H9 (cell line): ENCODE measurements at regions not wholly inside any gene's neighbourhood (a gene's known extent, or its start where the extent isn't known, plus 50 kb on each side); places are given as distances from the start of the nearest gene placed in this dataset.

Experiments used
- DNase-seq: peaks from one replicate; pipeline ENCODE4 v3.0.0-alpha.2; 2017
- H2AFZ ChIP-seq: one replicate; pipeline ENCODE4 v1.6.1; 2013; ENCODE audit warnings: mild to moderate bottlenecking, low read length, control low read depth, moderate library complexity
- H2AK5ac ChIP-seq: 2 replicates; pipeline ENCODE4 v1.6.1; 2013; ENCODE audit warnings: low read length, control low read depth, mixed read lengths; ENCODE audit not compliant: insufficient read length
- H2BK120ac ChIP-seq: one replicate; pipeline ENCODE4 v1.6.1; 2013; ENCODE audit warnings: low read depth, mild to moderate bottlenecking, low read length, control low read depth, inconsistent platforms; ENCODE audit not compliant: poor library complexity, severe bottlenecking
- H2BK12ac ChIP-seq: 2 replicates; pipeline ENCODE4 v1.6.1; 2013; ENCODE audit warnings: low read length, control low read depth, mixed read lengths, low read depth; ENCODE audit not compliant: insufficient read length
- H2BK15ac ChIP-seq: 2 replicates; pipeline ENCODE4 v1.6.1; 2013; ENCODE audit warnings: low read depth, low read length, control low read depth
- H2BK20ac ChIP-seq: one replicate; pipeline ENCODE4 v1.6.1; 2013; ENCODE audit warnings: low read depth, mild to moderate bottlenecking, low read length, control low read depth, inconsistent platforms; ENCODE audit not compliant: poor library complexity, severe bottlenecking
- H2BK5ac ChIP-seq: 2 replicates; pipeline ENCODE4 v1.6.1; 2013; ENCODE audit warnings: low read length, control low read depth, mixed read lengths; ENCODE audit not compliant: insufficient read length
- H3K14ac ChIP-seq: 2 replicates; pipeline ENCODE4 v1.6.1; 2013; ENCODE audit warnings: low read length, control low read depth; ENCODE audit not compliant: insufficient read depth
- H3K18ac ChIP-seq: 2 replicates; pipeline ENCODE4 v1.6.1; 2013; ENCODE audit warnings: low read depth, mild to moderate bottlenecking, mixed read lengths, low read length, control low read depth; ENCODE audit not compliant: insufficient read length
- H3K23ac ChIP-seq: 2 replicates; pipeline ENCODE4 v1.6.1; 2013; ENCODE audit warnings: low read length, control low read depth, mixed read lengths, low read depth; ENCODE audit not compliant: insufficient read length
- H3K23me2 ChIP-seq: 2 replicates; pipeline ENCODE4 v1.6.1; 2013; ENCODE audit warnings: low read depth, mild to moderate bottlenecking, mixed read lengths, low read length, control low read depth; ENCODE audit not compliant: insufficient read length, poor library complexity, severe bottlenecking
- H3K27ac ChIP-seq: 2 replicates; pipeline ENCODE4 v1.5.1; 2013; ENCODE audit warnings: low read length, control low read depth, mixed read lengths, low read depth; ENCODE audit not compliant: insufficient read length
- H3K27me3 ChIP-seq: 2 replicates; pipeline ENCODE4 v1.6.1; 2013; ENCODE audit warnings: low read length, control low read depth, inconsistent platforms; ENCODE audit not compliant: insufficient read depth
- H3K4ac ChIP-seq: 2 replicates; pipeline ENCODE4 v1.6.1; 2013; ENCODE audit warnings: low read depth, mild to moderate bottlenecking, control low read depth, inconsistent platforms, low read length, moderate library complexity
- H3K4me1 ChIP-seq: 2 replicates; pipeline ENCODE4 v1.6.1; 2013; ENCODE audit warnings: low read length, control low read depth, inconsistent platforms; ENCODE audit not compliant: insufficient read depth
- H3K4me2 ChIP-seq: 2 replicates; pipeline ENCODE4 v1.6.1; 2013; ENCODE audit warnings: low read length, control low read depth, mixed read lengths; ENCODE audit not compliant: insufficient read length, insufficient read depth
- H3K56ac ChIP-seq: 2 replicates; pipeline ENCODE4 v1.6.1; 2013; ENCODE audit warnings: low read depth, mild to moderate bottlenecking, mixed read lengths, low read length, control low read depth; ENCODE audit not compliant: insufficient read length
- H3K79me1 ChIP-seq: 2 replicates; pipeline ENCODE4 v1.6.1; 2013; ENCODE audit warnings: low read depth, mild to moderate bottlenecking, moderate library complexity, low read length, control low read depth, inconsistent platforms; ENCODE audit not compliant: insufficient read depth, poor library complexity, severe bottlenecking
- H3K79me2 ChIP-seq: 2 replicates; pipeline ENCODE4 v1.6.1; 2013; ENCODE audit warnings: low read length, control low read depth, inconsistent platforms; ENCODE audit not compliant: insufficient read depth
- H3K9ac ChIP-seq: 2 replicates; pipeline ENCODE4 v1.6.1; 2013; ENCODE audit warnings: low read length, control low read depth, mixed read lengths; ENCODE audit not compliant: insufficient read length; ENCODE audit errors: extremely low read depth
- H3K9me3 ChIP-seq: one replicate; pipeline ENCODE4 v1.6.1; 2013; ENCODE audit warnings: low read depth, low read length, inconsistent platforms; ENCODE audit not compliant: control insufficient read depth
- H3T11ph ChIP-seq: one replicate; pipeline ENCODE4 v1.6.1; 2013; ENCODE audit warnings: mild to moderate bottlenecking, low read length, control low read depth, inconsistent platforms
- H4K20me1 ChIP-seq: one replicate; pipeline ENCODE4 v1.6.1; 2013; ENCODE audit not compliant: control insufficient read depth, insufficient read length, insufficient read depth
- H4K5ac ChIP-seq: 2 replicates; pipeline ENCODE4 v1.6.1; 2013; ENCODE audit warnings: low read depth, mild to moderate bottlenecking, mixed read lengths, low read length, control low read depth; ENCODE audit not compliant: insufficient read length
- H4K8ac ChIP-seq: replicated peaks from 2 replicates; pipeline ENCODE4 v1.6.1; 2013; ENCODE audit warnings: low read length, control low read depth, mixed read lengths, low read depth; ENCODE audit not compliant: insufficient read length
- H4K91ac ChIP-seq: 2 replicates; pipeline ENCODE4 v1.6.1; 2013; ENCODE audit warnings: low read depth, mild to moderate bottlenecking, moderate library complexity, mixed read lengths, low read length, control low read depth; ENCODE audit not compliant: insufficient read length
- H3K27ac Mint-ChIP-seq, 3 experiments: 2 replicates in 2 of 3; 3 replicates in 1 of 3; pipeline ENCODE4 v1.8.0; 2020 to 2021; ENCODE audit warnings: mixed read lengths in 3 of 3, mild to moderate bottlenecking in 1 of 3, moderate library complexity in 1 of 3
- H3K27me3 Mint-ChIP-seq: 2 replicates; pipeline ENCODE4 v1.8.0; 2021; ENCODE audit warnings: low read depth, mild to moderate bottlenecking, moderate library complexity, mixed read lengths
- H3K36me3 Mint-ChIP-seq, 3 experiments: 2 replicates in 2 of 3; 3 replicates in 1 of 3; pipeline ENCODE4 v1.8.0; 2020 to 2021; ENCODE audit warnings: low read depth in 3 of 3, mixed read lengths in 3 of 3; ENCODE audit not compliant: insufficient read depth in 1 of 3
- H3K4me1 Mint-ChIP-seq, 2 experiments: 2 replicates each; pipeline ENCODE4 v1.8.0; 2020; ENCODE audit warnings: mixed read lengths in 2 of 2
- H3K4me3 Mint-ChIP-seq, 2 experiments: 2 replicates in 1 of 2; 3 replicates in 1 of 2; pipeline ENCODE4 v1.8.0; 2020 to 2021; ENCODE audit warnings: mild to moderate bottlenecking in 2 of 2, mixed read lengths in 2 of 2, moderate library complexity in 1 of 2
- H3K9me3 Mint-ChIP-seq, 2 experiments: 2 replicates in 1 of 2; 3 replicates in 1 of 2; pipeline ENCODE4 v1.8.0; 2020; ENCODE audit warnings: mild to moderate bottlenecking in 2 of 2, mixed read lengths in 2 of 2, moderate library complexity in 1 of 2
- CTCF ChIP-seq: fragments of 200-600 bp; sonication (generic); conservative IDR thresholded peaks from 3 replicates; pipeline ENCODE4 v1.8.0; 2021; ENCODE audit warnings: antibody characterized with exemption, mild to moderate bottlenecking
- WGBS: extraction: QIAGEN DNeasy Blood & Tissue Kit; methylation state at CpG from one replicate; pipeline ENCODE4 v1.1.7; 2013; ENCODE audit warnings: missing lambda C conversion rate, low lambda C conversion rate, mixed read lengths; ENCODE audit not compliant: insufficient read length; ENCODE audit errors: extremely low coverage; 5-methylcytosine and 5-hydroxymethylcytosine counted together

GRCh38 chr2:59919579-59919978 is 633.9 kb downstream of the BCL11A start:
- no peak overlapping the region for H2BK5ac ChIP-seq
- H3K4me2 ChIP-seq, result no peak overlapping the region
- H3K9me3 Mint-ChIP-seq, result no peaks in the 10 kb centered on the region
- no peak overlapping the region for H4K5ac ChIP-seq
- no CpG with 5 or more reads among the region's 1 CpG for WGBS
- H3T11ph ChIP-seq, result no peak overlapping the region
- H3K4me1 ChIP-seq, result no peaks in the 10 kb centered on the region; the same call in 1 of the 2 replicates
- H4K20me1 ChIP-seq, result no peaks in the 10 kb centered on the region
- H3K27me3 Mint-ChIP-seq, result no peaks in the 10 kb centered on the region
- no peak overlapping the region for H4K91ac ChIP-seq
- H2BK15ac ChIP-seq, result no peak overlapping the region
- no peaks in the 10 kb centered on the region for H3K9me3 ChIP-seq
- no peaks in the 10 kb centered on the region for H3K79me2 ChIP-seq
- H3K27ac ChIP-seq, result no peak overlapping the region
- peaks cover 10% of the 10 kb centered on the region in 2 experiments for H3K4me1 Mint-ChIP-seq
- H3K27ac Mint-ChIP-seq, result no peak overlapping the region
- no peak overlapping the region for H2AFZ ChIP-seq
- H3K9ac ChIP-seq, result no peak overlapping the region
- no peak overlapping the region for H2BK20ac ChIP-seq
- no peak overlapping the region for H2BK12ac ChIP-seq
- H3K4me3 Mint-ChIP-seq, result no peak overlapping the region
- DNase-seq, result no peak
- H3K14ac ChIP-seq, result no peak overlapping the region
- H4K8ac ChIP-seq, result no peak overlapping the region
- no peaks in the 10 kb centered on the region for H3K23me2 ChIP-seq
- H3K27me3 ChIP-seq, result no peaks in the 10 kb centered on the region
- no peak overlapping the region for H3K18ac ChIP-seq
- TF ChIP-seq CTCF, result no peak
- H3K56ac ChIP-seq, result no peak overlapping the region
- H2AK5ac ChIP-seq, result no peak overlapping the region
- H3K79me1 ChIP-seq, result no peaks in the 10 kb centered on the region
- no peak overlapping the region for H3K4ac ChIP-seq
- no peaks in the 10 kb centered on the region; a peak in 1 of 7 replicates for H3K36me3 Mint-ChIP-seq
- no peak overlapping the region for H3K23ac ChIP-seq
- H2BK120ac ChIP-seq, result no peak overlapping the region
